AG10803 (cell line): ENCODE measurements at regions not wholly inside any gene's neighbourhood (a gene's known extent, or its start where the extent isn't known, plus 50 kb on each side); places are given as distances from the start of the nearest gene placed in this dataset.

ENCODE experiments used
- DNase-seq: peaks from one replicate; pipeline ENCODE4 v3.0.0; 2010; ENCODE audit warnings: low read depth
- H3K4me3 ChIP-seq: 2 replicates; pipeline ENCODE4 v1.5.1; 2011; ENCODE audit warnings: mild to moderate bottlenecking, low read length, control low read depth
- TF ChIP-seq, protein P1 (sequence below): conservative IDR thresholded peaks from 2 replicates; pipeline ENCODE4 v1.5.1; 2011; ENCODE audit warnings: mild to moderate bottlenecking, low read length, control low read depth, inconsistent platforms

DNA sequence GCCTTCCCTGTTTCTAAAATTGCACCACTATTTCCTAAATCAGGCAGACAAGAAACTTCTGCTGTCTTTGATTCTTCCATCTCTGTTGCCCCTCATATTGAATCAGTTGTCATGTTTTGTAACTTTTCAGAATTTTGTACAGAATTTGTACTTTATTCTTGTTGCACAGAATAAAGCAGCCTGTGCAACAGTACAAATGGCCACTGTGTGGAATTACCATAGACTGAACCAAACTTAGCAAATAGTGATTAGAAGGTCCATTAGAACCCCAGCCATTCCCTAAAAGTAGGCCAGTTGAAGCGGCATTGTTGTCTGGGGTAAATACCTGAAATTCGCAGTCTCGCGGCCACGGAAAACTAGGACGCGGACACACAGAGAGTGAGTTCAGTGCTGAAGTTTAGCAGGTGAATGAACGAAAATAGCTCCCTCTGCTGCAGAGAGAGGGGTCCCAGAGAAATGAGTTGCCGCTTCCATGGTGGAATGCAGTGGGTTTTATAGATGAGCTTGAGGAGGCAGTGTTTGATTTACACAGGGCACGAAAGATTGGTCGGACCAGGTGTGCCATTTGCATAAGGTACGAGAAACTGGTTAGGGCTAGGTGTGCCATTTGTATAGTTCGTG, 71.8 kb downstream of the C4orf33 start:
- DNase-seq, result no peak
- no peak overlapping the region for H3K4me3 ChIP-seq
- TF ChIP-seq, protein P1, sequence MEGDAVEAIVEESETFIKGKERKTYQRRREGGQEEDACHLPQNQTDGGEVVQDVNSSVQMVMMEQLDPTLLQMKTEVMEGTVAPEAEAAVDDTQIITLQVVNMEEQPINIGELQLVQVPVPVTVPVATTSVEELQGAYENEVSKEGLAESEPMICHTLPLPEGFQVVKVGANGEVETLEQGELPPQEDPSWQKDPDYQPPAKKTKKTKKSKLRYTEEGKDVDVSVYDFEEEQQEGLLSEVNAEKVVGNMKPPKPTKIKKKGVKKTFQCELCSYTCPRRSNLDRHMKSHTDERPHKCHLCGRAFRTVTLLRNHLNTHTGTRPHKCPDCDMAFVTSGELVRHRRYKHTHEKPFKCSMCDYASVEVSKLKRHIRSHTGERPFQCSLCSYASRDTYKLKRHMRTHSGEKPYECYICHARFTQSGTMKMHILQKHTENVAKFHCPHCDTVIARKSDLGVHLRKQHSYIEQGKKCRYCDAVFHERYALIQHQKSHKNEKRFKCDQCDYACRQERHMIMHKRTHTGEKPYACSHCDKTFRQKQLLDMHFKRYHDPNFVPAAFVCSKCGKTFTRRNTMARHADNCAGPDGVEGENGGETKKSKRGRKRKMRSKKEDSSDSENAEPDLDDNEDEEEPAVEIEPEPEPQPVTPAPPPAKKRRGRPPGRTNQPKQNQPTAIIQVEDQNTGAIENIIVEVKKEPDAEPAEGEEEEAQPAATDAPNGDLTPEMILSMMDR, result no peak

DNA sequence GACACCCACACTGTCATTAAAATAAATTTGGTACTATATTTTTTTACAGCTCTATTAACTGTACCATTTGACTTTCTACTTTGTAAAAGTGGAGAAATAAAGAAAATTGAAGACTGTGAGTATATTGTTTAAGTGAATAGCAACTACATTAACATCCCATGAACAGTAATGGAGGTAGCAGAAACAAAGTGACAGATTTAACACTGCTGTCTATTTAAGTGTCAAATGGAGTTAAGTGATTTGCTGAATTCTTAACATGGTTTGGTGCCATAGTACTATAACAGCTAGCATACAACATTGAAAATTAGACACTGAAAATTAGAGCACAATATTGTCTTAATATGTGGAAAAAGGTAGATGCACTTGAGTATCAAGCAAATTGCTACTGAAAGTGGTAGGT, 76.2 kb downstream of the C4orf33 start:
- TF ChIP-seq, protein P1, result no peak
- no peak overlapping the region for H3K4me3 ChIP-seq
- no peak for DNase-seq

- H3K4me3 ChIP-seq, result no peak overlapping the region
- TF ChIP-seq, protein P1, result no peak
- no peak for DNase-seq
Measured at GRCh38 chr4:129176864-129177263, 80.9 kb downstream of the C4orf33 start.

GRCh38 chr4:129179276-129179675, 83.3 kb downstream of the C4orf33 start:
- TF ChIP-seq, protein P1, result no peak
- DNase-seq, result no peak
- no peak overlapping the region for H3K4me3 ChIP-seq

GRCh38 chr4:129189630-129190029, 93.7 kb downstream of the C4orf33 start:
- DNase-seq, result no peak
- H3K4me3 ChIP-seq, result no peak overlapping the region
- TF ChIP-seq, protein P1, result no peak

- TF ChIP-seq, protein P1, result no peak
- no peak for DNase-seq
- no peak overlapping the region for H3K4me3 ChIP-seq
Measured at GRCh38 chr4:129193357-129194100, 97.6 kb downstream of the C4orf33 start.

- DNase-seq, result no peak
- H3K4me3 ChIP-seq, result no peak overlapping the region
- TF ChIP-seq, protein P1, result no peak
Measured at GRCh38 chr4:129208481-129208880, 112.5 kb downstream of the C4orf33 start.
